GM19351 (cell line): ENCODE measurements at regions not wholly inside any gene's neighbourhood (a gene's known extent, or its start where the extent isn't known, plus 50 kb on each side); places are given as distances from the start of the nearest gene placed in this dataset.

Experiments used
- ATAC-seq: cut with Tn5 transposase; IDR thresholded peaks from one replicate; pipeline ENCODE4 v1.9.1; 2021; ENCODE audit warnings: mild to moderate bottlenecking, moderate library complexity; ENCODE audit not compliant: unreplicated experiment

- ATAC-seq: no peak
These were observed 311.0 kb downstream of the AGTPBP1 start for GRCh38 chr9:85430659-85431338.

DNA sequence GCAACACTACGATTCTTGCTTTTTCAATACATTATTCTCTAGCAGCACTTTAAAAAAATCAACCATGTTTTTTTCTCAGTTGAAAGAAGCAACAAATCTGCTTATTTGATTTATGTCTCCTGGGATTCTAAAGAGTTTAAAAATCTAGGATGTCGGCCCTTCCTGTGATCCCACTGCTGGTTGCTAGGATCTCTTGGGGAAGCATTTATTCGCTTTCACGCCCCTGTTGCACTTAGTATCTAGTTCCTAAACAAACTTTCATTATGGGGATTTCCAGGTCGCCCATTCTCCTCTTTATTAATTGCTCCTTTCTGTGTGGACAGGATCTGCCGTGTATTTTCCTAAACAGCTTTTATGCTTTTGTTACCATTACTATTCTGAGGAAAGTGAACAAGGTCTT lies 313.5 kb downstream of the AGTPBP1 start:
- no peak for ATAC-seq

DNA sequence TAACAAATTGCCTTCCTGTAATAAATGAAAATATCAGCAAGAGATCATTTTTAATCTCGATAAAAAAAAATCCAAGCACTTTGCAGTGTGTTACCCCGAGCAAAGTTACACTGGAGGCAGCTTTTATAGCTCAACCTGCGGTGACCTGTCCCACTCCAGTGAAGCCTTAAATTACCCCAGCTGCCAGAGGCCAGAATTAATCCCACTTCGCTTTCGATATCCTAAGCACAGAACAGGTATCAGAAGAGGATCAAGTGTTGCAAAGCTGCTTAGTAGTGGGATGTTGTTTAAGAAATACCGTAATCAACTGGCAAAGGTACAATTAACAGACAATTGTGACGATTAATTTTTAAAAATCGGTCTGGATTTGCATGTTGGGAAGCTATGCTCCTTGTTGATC lies 314.0 kb downstream of the AGTPBP1 start:
- no peak for ATAC-seq

- ATAC-seq: peak; percentile 82
These were observed 316.6 kb downstream of the AGTPBP1 start for GRCh38 chr9:85425153-85425611.

DNA sequence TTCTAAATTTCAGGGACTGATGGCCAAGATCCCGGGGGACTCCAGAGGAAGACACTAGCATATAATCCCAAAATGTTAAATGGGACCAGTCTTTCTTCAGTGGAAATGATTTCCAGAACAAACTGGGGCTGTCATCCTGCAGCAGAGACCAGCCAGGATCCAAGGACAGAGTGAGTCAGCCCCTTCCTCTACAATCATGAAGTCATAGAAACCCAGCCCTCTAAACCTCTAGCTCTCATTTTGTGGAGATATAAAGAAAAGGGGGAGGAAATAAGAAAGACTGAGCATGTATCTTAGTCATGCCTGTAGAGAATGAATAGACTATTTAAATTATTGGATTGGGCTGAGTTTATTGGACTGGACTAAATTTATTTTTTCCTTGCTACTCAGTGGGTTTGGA lies 318.3 kb downstream of the AGTPBP1 start:
- no peak for ATAC-seq

- no peak for ATAC-seq
These were observed 320.1 kb downstream of the AGTPBP1 start for GRCh38 chr9:85421641-85422040.

GRCh38 chr9:85420750-85421149 lies 321.0 kb downstream of the AGTPBP1 start:
- ATAC-seq: peak; percentile 50

- ATAC-seq: no peak
These were observed 324.1 kb downstream of the AGTPBP1 start for GRCh38 chr9:85417674-85418073.

- no peak for ATAC-seq
These were observed 325.0 kb downstream of the AGTPBP1 start for GRCh38 chr9:85416715-85417114.

- ATAC-seq: no peak
These were observed 327.4 kb downstream of the AGTPBP1 start for GRCh38 chr9:85414390-85414789.

DNA sequence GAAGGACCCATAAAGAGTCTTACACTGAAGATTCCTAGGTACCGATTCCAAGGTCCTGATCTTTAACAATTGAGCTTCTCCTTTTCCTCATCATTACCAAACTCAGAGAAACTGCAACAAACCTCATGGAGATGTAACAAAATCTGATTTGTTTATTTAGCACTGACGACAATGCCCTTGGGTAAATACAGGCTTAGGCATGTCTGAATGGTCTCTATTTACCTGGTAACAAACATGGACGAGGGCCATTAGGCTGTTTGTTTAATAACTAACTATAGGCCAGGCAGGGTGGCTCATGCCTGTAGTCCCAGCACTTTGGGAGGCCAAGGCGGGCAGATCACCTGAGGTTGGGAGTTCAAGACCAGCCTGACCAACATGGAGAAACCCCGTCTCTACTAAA lies 333.3 kb downstream of the AGTPBP1 start:
- no peak for ATAC-seq

DNA sequence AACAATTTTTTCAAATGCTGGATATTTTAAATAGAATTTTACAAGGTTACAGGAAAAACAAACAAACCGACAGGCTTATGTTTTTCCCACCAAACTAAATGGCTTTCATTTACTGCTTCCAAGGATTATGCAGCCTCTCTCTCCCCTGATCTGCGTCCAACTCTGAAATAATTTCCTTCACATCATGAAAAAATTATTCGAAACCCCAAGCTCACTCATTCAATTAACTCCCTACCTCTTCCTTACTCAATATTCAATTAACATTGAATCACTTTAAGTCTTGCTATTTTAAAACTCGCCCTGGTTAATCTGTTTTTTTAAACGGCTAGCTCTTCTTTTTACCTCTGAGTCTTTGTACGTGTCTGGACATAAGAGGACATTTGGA lies 336.2 kb downstream of the AGTPBP1 start:
- no peak for ATAC-seq

- ATAC-seq: no peak
These were observed 336.7 kb downstream of the AGTPBP1 start for GRCh38 chr9:85404911-85405565.

GRCh38 chr9:85402551-85402950 lies 339.2 kb downstream of the AGTPBP1 start:
- ATAC-seq: no peak

DNA sequence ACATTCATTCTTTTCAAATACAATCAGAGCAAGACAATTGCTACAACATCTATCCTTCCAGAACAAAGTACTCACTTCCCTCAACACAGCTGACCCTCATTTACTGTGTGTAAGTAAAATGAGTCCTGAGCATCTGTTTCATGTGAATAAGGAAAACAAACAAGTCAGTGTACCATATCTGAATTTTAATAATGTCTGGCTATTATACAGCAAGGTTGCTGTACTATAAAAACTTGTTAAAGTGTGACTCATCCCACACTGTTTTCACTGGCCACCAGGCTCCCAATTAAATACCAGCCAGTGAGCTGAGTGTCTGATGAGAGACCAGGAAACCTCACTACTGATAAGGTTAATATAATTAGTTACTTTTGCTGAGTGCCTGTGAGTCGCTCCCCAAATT lies 339.8 kb downstream of the AGTPBP1 start:
- ATAC-seq: no peak

GRCh38 chr9:85397005-85397404 lies 344.7 kb downstream of the AGTPBP1 start:
- ATAC-seq: no peak

DNA sequence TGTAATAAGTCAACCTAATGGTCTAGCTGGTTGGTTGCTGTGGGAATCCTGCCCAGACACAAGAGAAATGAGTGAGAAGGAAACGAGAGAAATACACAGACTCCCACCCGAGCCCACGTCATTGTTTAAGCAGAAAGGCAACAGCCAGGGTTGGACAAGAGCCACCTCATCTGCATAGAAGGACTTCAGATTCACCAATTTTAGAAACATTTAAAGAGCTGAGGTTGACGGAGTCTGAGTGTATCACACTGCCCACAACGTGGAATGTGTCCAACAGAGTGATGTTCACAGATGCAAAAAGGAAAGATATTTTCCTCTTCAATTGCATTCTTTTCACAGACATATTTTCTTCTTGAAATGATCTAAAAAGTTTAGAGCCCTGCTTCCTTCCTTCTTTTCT lies 349.5 kb downstream of the AGTPBP1 start:
- ATAC-seq: no peak

GRCh38 chr9:85377731-85378289 lies 363.9 kb downstream of the AGTPBP1 start:
- ATAC-seq: no peak

- no peak for ATAC-seq
These were observed 373.0 kb downstream of the AGTPBP1 start for GRCh38 chr9:85368781-85369180.

DNA sequence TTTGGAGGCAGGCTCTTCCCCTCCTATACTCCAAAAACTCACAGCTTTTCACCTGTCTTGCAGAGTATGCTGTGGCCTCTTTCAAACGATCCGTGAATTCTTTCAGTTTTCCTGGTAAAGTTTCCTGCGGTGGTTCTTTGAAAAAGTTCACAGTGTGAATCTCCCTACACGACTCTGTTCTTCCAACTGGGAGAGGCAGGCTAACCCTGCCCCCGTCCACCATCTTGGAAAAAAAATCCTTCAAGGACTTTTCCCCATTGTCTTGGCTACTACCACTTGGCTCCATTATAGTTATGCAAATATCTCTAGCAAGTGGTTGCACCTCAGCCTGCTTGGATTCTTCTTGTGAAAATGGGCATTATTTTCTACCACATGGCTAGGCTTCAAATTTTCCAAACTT lies 382.6 kb downstream of the AGTPBP1 start:
- no peak for ATAC-seq

GRCh38 chr9:85349046-85349445 lies 392.7 kb downstream of the AGTPBP1 start:
- ATAC-seq: no peak

DNA sequence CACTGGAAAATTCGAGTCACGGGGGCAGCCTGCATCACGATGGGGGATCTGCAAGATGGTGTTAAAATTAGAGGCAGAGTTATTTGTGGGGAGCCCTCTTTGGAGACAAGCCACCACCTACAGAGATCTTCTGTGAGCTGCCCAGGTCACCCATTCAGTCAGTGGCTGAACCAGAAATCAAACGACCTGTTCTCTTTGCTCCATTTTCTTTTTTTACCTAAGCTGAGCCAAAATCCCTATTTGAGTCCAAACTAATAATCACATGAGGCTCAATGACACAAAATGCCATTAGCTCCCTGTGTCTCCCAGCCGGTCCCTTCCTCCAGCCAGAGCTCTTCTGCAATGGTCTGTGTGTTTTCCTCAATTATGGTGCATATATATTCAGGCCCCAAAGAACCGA lies 394.2 kb downstream of the AGTPBP1 start:
- no peak for ATAC-seq
